OCI-LY1 (cell line): ENCODE measurements at regions not wholly inside any gene's neighbourhood (a gene's known extent, or its start where the extent isn't known, plus 50 kb on each side); places are given as distances from the start of the nearest gene placed in this dataset.

Source experiments
- H2AFZ ChIP-seq: fragments of 200-600 bp; sonication (generic), shearing (Covaris generic); 2 replicates; pipeline ENCODE4 v1.6.0; 2014; ENCODE audit warnings: antibody characterized with exemption, mild to moderate bottlenecking, low read length
- H3F3A ChIP-seq: fragments of 200-600 bp; sonication (generic), shearing (Covaris generic); 2 replicates; pipeline ENCODE4 v1.6.0; 2014; ENCODE audit warnings: mild to moderate bottlenecking, antibody characterized with exemption, low read length, moderate library complexity; ENCODE audit not compliant: insufficient read depth
- H3K27ac ChIP-seq: fragments of 200-600 bp; sonication (generic); 2 replicates; pipeline ENCODE4 v1.5.1; 2014; ENCODE audit warnings: low read length, mixed run types, mild to moderate bottlenecking, low read depth; ENCODE audit not compliant: poor library complexity, severe bottlenecking
- H3K27me3 ChIP-seq: fragments of 200-600 bp; sonication (generic); 2 replicates; pipeline ENCODE4 v1.6.0; 2014; ENCODE audit warnings: antibody characterized with exemption, mild to moderate bottlenecking, low read length, moderate library complexity; ENCODE audit not compliant: insufficient read depth
- H3K36me3 ChIP-seq: fragments of 200-600 bp; sonication (generic); 2 replicates; pipeline ENCODE4 v1.6.1; 2014; ENCODE audit warnings: mild to moderate bottlenecking, antibody characterized with exemption, low read length, moderate library complexity, mixed read lengths; ENCODE audit not compliant: insufficient read depth
- H3K4me1 ChIP-seq: fragments of 200-600 bp; sonication (generic); 2 replicates; pipeline ENCODE4 v1.5.1; 2014; ENCODE audit warnings: mild to moderate bottlenecking, low read length, moderate library complexity; ENCODE audit not compliant: insufficient read depth, severe bottlenecking
- H3K4me2 ChIP-seq: fragments of 200-600 bp; sonication (generic), shearing (Covaris generic); 2 replicates; pipeline ENCODE4 v1.6.1; 2014; ENCODE audit warnings: low read length
- H3K4me3 ChIP-seq: fragments of 200-600 bp; sonication (generic); 2 replicates; pipeline ENCODE4 v1.5.1; 2014; ENCODE audit warnings: low read length, low read depth, mild to moderate bottlenecking, mixed read lengths; ENCODE audit not compliant: poor library complexity, severe bottlenecking
- H3K79me2 ChIP-seq: fragments of 200-600 bp; shearing (Covaris generic); 2 replicates; pipeline ENCODE4 v1.6.1; 2016; ENCODE audit warnings: mixed run types, low read length, mixed read lengths; ENCODE audit not compliant: insufficient read depth
- H3K9ac ChIP-seq: fragments of 200-600 bp; sonication (generic), shearing (Covaris generic); 2 replicates; pipeline ENCODE4 v1.6.1; 2014; ENCODE audit warnings: mild to moderate bottlenecking, low read length, mixed read lengths
- H3K9me2 ChIP-seq: fragments of 200-600 bp; sonication (generic), shearing (Covaris generic); 2 replicates; pipeline ENCODE4 v1.6.1; 2014; ENCODE audit warnings: low read depth, mild to moderate bottlenecking, low read length, mixed read lengths
- H3K9me3 ChIP-seq: fragments of 200-600 bp; shearing (Covaris generic); 2 replicates; pipeline ENCODE4 v1.6.1; 2014; ENCODE audit warnings: low read length, mixed read lengths
- H4K20me1 ChIP-seq: fragments of 200-600 bp; sonication (generic), shearing (Covaris generic); 2 replicates; pipeline ENCODE4 v1.6.0; 2016; ENCODE audit warnings: mild to moderate bottlenecking, low read length; ENCODE audit not compliant: insufficient read depth
- CTCF ChIP-seq: fragments of 200-600 bp; sonication (generic), shearing (Covaris generic); IDR thresholded peaks from 2 replicates; pipeline ENCODE4 v1.5.1; 2017; ENCODE audit warnings: mild to moderate bottlenecking, antibody characterized with exemption, low read length, moderate library complexity, mixed read lengths
- EZH2 ChIP-seq: fragments of 200-600 bp; sonication (generic), shearing (Covaris generic); IDR thresholded peaks from 2 replicates; pipeline ENCODE4 v1.8.0; 2017; ENCODE audit warnings: borderline replicate concordance, mixed run types, mild to moderate bottlenecking, antibody characterized with exemption, low read length, moderate library complexity, mixed read lengths

DNA sequence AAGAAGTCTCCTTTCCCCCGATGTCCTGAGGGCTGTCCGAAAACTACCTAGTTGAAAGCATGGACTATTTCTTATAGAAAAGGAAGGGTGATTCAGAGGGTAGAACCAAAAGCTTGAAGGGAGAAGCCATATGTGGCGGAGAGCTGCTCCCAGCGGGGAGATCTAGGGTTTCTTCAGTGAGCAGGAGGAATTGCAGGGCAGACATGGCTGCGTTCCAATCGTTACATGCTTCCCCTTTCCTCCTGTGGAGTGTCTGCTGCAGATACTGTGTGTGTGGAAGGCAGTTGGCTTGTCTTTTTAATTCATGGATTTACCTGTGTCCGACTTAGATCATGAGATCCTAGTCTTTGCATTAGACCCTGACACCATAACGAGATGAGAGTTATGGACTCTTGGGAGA lies 799.5 kb downstream of the QKI start:
- TF ChIP-seq EZH2: no peak
- Histone ChIP-seq H3K27ac (no peak overlapping the region), H3K4me1 (no peaks in the 10 kb centered on the region), H3K79me2 (no peaks in the 10 kb centered on the region), H4K20me1 (no peaks in the 10 kb centered on the region), H3K4me3 (no peak overlapping the region), H3K9ac (no peak overlapping the region), H3K9me3 (no peaks in the 10 kb centered on the region), H3K9me2 (no peaks in the 10 kb centered on the region), H3K36me3 (no peaks in the 10 kb centered on the region), H3K4me2 (no peak overlapping the region), H3K27me3 (no peaks in the 10 kb centered on the region), H2AFZ (no peak overlapping the region), H3F3A (no peaks in the 10 kb centered on the region)

- H3K9me3 ChIP-seq: no peaks in the 10 kb centered on the region
- no peaks in the 10 kb centered on the region for H3K36me3 ChIP-seq
- TF ChIP-seq EZH2: no peak
- H3K9me2 ChIP-seq: no peaks in the 10 kb centered on the region
- H4K20me1 ChIP-seq: no peaks in the 10 kb centered on the region
- H3K4me2 ChIP-seq: no peak overlapping the region
- H3K9ac ChIP-seq: no peak overlapping the region
- no peaks in the 10 kb centered on the region for H3K79me2 ChIP-seq
- H3F3A ChIP-seq: no peaks in the 10 kb centered on the region
- H3K27me3 ChIP-seq: no peaks in the 10 kb centered on the region
- H2AFZ ChIP-seq: no peak overlapping the region
- H3K27ac ChIP-seq: no peak overlapping the region
- H3K4me3 ChIP-seq: no peak overlapping the region
- H3K4me1 ChIP-seq: no peaks in the 10 kb centered on the region
Observed at GRCh38 chr6:164211254-164211653, 796.7 kb downstream of the QKI start.

- H3K9me2 ChIP-seq: no peaks in the 10 kb centered on the region
- no peaks in the 10 kb centered on the region for H3K4me1 ChIP-seq
- no peak overlapping the region for H3K9ac ChIP-seq
- H3K27me3 ChIP-seq: no peaks in the 10 kb centered on the region
- no peak overlapping the region for H3K4me3 ChIP-seq
- H3K79me2 ChIP-seq: no peaks in the 10 kb centered on the region
- H2AFZ ChIP-seq: no peak overlapping the region
- no peaks in the 10 kb centered on the region for H4K20me1 ChIP-seq
- no peak for TF ChIP-seq EZH2
- no peak for TF ChIP-seq CTCF
- no peaks in the 10 kb centered on the region for H3F3A ChIP-seq
- no peak overlapping the region for H3K4me2 ChIP-seq
- no peak overlapping the region for H3K27ac ChIP-seq
- H3K36me3 ChIP-seq: no peaks in the 10 kb centered on the region
- no peaks in the 10 kb centered on the region for H3K9me3 ChIP-seq
Observed at GRCh38 chr6:164210783-164211182, 796.3 kb downstream of the QKI start.

DNA sequence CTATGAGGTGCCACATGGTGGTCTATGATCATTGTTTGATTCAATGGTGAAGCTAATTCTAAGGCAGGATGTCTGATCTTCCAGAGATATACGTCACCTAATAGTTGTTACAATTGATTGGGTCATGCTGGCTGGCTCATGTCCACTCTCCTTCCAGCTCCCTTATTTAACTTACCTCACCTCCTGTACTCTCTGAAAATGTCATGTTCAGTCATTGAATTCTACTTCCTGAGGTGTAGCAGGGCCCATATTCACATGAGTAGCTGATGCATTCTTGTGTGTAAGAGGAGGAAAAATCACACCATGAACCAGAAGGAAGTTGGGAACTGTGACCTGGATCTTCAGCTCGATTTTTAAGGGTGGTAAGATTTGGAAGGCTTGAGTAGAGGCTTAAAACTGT lies 795.8 kb downstream of the QKI start:
- Histone ChIP-seq H3K9me3 (no peaks in the 10 kb centered on the region), H3K9me2 (no peaks in the 10 kb centered on the region), H3K36me3 (no peaks in the 10 kb centered on the region), H3K27me3 (no peaks in the 10 kb centered on the region), H3K9ac (no peak overlapping the region), H3K4me3 (no peak overlapping the region), H3K4me1 (no peaks in the 10 kb centered on the region), H3K79me2 (no peaks in the 10 kb centered on the region), H3K4me2 (no peak overlapping the region), H3F3A (no peaks in the 10 kb centered on the region), H2AFZ (no peak overlapping the region), H4K20me1 (no peaks in the 10 kb centered on the region), H3K27ac (no peak overlapping the region)
- no peak for TF ChIP-seq CTCF
- TF ChIP-seq EZH2: no peak
